Erythroblast (primary cell): ENCODE measurements at regions not wholly inside any gene's neighbourhood (a gene's known extent, or its start where the extent isn't known, plus 50 kb on each side); places are given as distances from the start of the nearest gene placed in this dataset.

Experiments used
- GATA1 ChIP-seq: IDR thresholded peaks from 2 replicates; pipeline ENCODE4 v1.6.1; 2011; ENCODE audit warnings: low read depth, mild to moderate bottlenecking, control low read depth, low read length, moderate library complexity
- POLR2A ChIP-seq: IDR thresholded peaks from 2 replicates; pipeline ENCODE4 v1.6.1; 2011; ENCODE audit warnings: mild to moderate bottlenecking, low read length

- TF ChIP-seq POLR2A (no peak), GATA1 (no peak)
These were observed 553.5 kb downstream of the SPOCK3 start for GRCh38 chr4:166680796-166681195.
